Panc1 (cell line): ENCODE measurements at regions not wholly inside any gene's neighbourhood (a gene's known extent, or its start where the extent isn't known, plus 50 kb on each side); places are given as distances from the start of the nearest gene placed in this dataset.
"Not testable (repeated sequence)": the region's sequence is repeated elsewhere in the genome, so short reads cannot be mapped to it uniquely, and the experiment has no call there.

Experiments used
- ATAC-seq: fragments of 200-7000 bp; cut with Tn5 transposase; 2 replicates; pipeline ENCODE4 v1.9.1; 2020; ENCODE audit warnings: mild to moderate bottlenecking, moderate library complexity
- BruUV-seq: library from RNA; stranded (reverse); fragments of 400-500 nt; replicated peaks from 2 replicates; lab custom pipeline; 2021; lab: Mats Ljungman, UMichigan
- CTCF ChIA-PET: fragments of 300-600 bp; sonication (Branson Sonifier 250); formaldehyde crosslinking; loops from one replicate; lab custom pipeline; 2022; ENCODE audit warnings: antibody characterized with exemption; lab: Charles Lee
- POLR2A ChIA-PET: fragments of 300-600 bp; sonication (Branson Sonifier 250); formaldehyde crosslinking; loops from one replicate; lab custom pipeline; 2022; ENCODE audit warnings: antibody characterized with exemption; lab: Charles Lee
- DNase-seq: peaks from one replicate; pipeline ENCODE4 v3.0.0-alpha.2; 2010; ENCODE audit warnings: low read depth, low spot score
- H3K27ac ChIP-seq: 2 replicates; pipeline ENCODE4 v1.5.1; 2011; ENCODE audit warnings: mild to moderate bottlenecking, low read length, inconsistent platforms
- H3K27me3 ChIP-seq: fragments of 200-500 bp; sonication (Bioruptor generic); 2 replicates; pipeline ENCODE4 v1.6.0; 2014; ENCODE audit warnings: low read length, inconsistent platforms; ENCODE audit not compliant: control insufficient read depth, insufficient read depth
- H3K36me3 ChIP-seq: fragments of 200-500 bp; sonication (Bioruptor generic); 2 replicates; pipeline ENCODE4 v1.5.1; 2014; ENCODE audit warnings: inconsistent platforms, mild to moderate bottlenecking, low read length, moderate library complexity; ENCODE audit not compliant: control insufficient read depth, insufficient read depth
- H3K4me1 ChIP-seq: 2 replicates; pipeline ENCODE4 v1.5.1; 2011; ENCODE audit warnings: inconsistent platforms, mild to moderate bottlenecking, low read length, moderate library complexity; ENCODE audit not compliant: control insufficient read depth, insufficient read depth
- H3K4me3 ChIP-seq, 2 experiments: 2 replicates each; pipeline ENCODE4 v1.5.1; 2011 to 2012; ENCODE audit warnings: low read depth in 2 of 2, low read length in 2 of 2, mild to moderate bottlenecking in 2 of 2, inconsistent platforms in 1 of 2, moderate library complexity in 1 of 2
- H3K9me3 ChIP-seq: fragments of 200-500 bp; sonication (Bioruptor generic); 2 replicates; pipeline ENCODE4 v1.5.1; 2014; ENCODE audit warnings: low read depth, mild to moderate bottlenecking, inconsistent platforms, low read length, moderate library complexity; ENCODE audit not compliant: control insufficient read depth, insufficient read depth
- CTCF ChIP-seq: fragments of 450-650 bp; IDR thresholded peaks from 2 replicates; pipeline ENCODE4 v1.5.1; 2017; ENCODE audit warnings: mild to moderate bottlenecking
- POLR2AphosphoS5 ChIP-seq: IDR thresholded peaks from 2 replicates; pipeline ENCODE4 v1.6.1; 2012; ENCODE audit warnings: mild to moderate bottlenecking, low read depth, low read length, moderate library complexity
- REST ChIP-seq, 2 experiments: IDR thresholded peaks; 2 replicates each; pipeline ENCODE4 v1.6.1; 2011 to 2012; ENCODE audit warnings: low read depth in 2 of 2, control low read depth in 1 of 2, low read length in 1 of 2, mild to moderate bottlenecking in 1 of 2, moderate library complexity in 1 of 2; ENCODE audit not compliant: insufficient read depth in 1 of 2
- SIN3A ChIP-seq: IDR thresholded peaks from 2 replicates; pipeline ENCODE4 v1.6.1; 2012; ENCODE audit warnings: low read depth, mild to moderate bottlenecking, low read length, moderate library complexity, borderline replicate concordance; ENCODE audit not compliant: insufficient read depth
- TCF7L2 ChIP-seq: IDR thresholded peaks from 2 replicates; pipeline ENCODE4 v1.6.1; 2011; ENCODE audit warnings: mild to moderate bottlenecking, low read depth, low read length, inconsistent platforms
- in situ Hi-C: cut with HindIII; loops from 2 replicates; pipeline ENCODE4 v1.10.0; 2016; ENCODE audit warnings: low sequenced_read_pairs, low pct_unique_long_range_greater_than_20kb
- intact Hi-C: fragments of 100-400 bp; cut with micrococcal nuclease; formaldehyde crosslinking; loops from one replicate; pipeline ENCODE4 v1.10.0; 2022; ENCODE audit not compliant: unreplicated experiment

- in situ Hi-C loops (no loop called here), intact Hi-C loops (no loop called here)
- CTCF ChIA-PET: no interaction called here
- H3K27ac ChIP-seq: no peak overlapping the region
- no peaks in the 10 kb centered on the region for H3K27me3 ChIP-seq
- no TSS peak for BruUV-seq
- TF ChIP-seq TCF7L2 (no peak), REST (IDR thresholded peaks at IDR 0.05; ENCODE audit: insufficient read depth in 1 of 2, low read depth in 2 of 2, low read length in 1 of 2) (no peak), POLR2AphosphoS5 (no peak), SIN3A (no peak), CTCF (no peak)
- no peak for DNase-seq
- POLR2A ChIA-PET: no interaction called here
- no peaks in the 10 kb centered on the region for H3K36me3 ChIP-seq
- H3K4me3 ChIP-seq: no peak overlapping the region
- H3K9me3 ChIP-seq: no peaks in the 10 kb centered on the region
- no peak; the same call in 1 of the 2 replicates for ATAC-seq
- no peaks in the 10 kb centered on the region for H3K4me1 ChIP-seq
Observed at GRCh38 chr17:37813751-37814150, 68.9 kb upstream of the HNF1B start.

GRCh38 chr17:37808846-37809245 is 64.0 kb upstream of the HNF1B start:
- intact Hi-C loops, ATAC-seq, H3K4me3 ChIP-seq, H3K27me3 ChIP-seq, DNase-seq, in situ Hi-C loops, CTCF ChIA-PET, H3K4me1 ChIP-seq, H3K9me3 ChIP-seq, BruUV-seq, H3K27ac ChIP-seq, POLR2A ChIA-PET, H3K36me3 ChIP-seq: not testable (repeated sequence)

GRCh38 chr17:37802712-37803416 is 58.0 kb upstream of the HNF1B start:
- ATAC-seq (no peak), DNase-seq (no peak)
- no peak overlapping the region for H3K27ac ChIP-seq
- H3K4me3 ChIP-seq: no peak overlapping the region
- H3K27me3 ChIP-seq: no peaks in the 10 kb centered on the region
- no peak for TF ChIP-seq POLR2AphosphoS5
- TF ChIP-seq TCF7L2: no peak
- TF ChIP-seq SIN3A: no peak
- no peak for TF ChIP-seq CTCF
- no peak for TF ChIP-seq REST (IDR thresholded peaks at IDR 0.05; ENCODE audit: insufficient read depth in 1 of 2, low read depth in 2 of 2, low read length in 1 of 2)
- H3K4me1 ChIP-seq: no peaks in the 10 kb centered on the region
- BruUV-seq: no TSS peak
- intact Hi-C loops (no loop called here), in situ Hi-C loops (no loop called here)
- POLR2A ChIA-PET: no interaction called here
- no peaks in the 10 kb centered on the region for H3K9me3 ChIP-seq
- CTCF ChIA-PET: no interaction called here
- H3K36me3 ChIP-seq: no peaks in the 10 kb centered on the region
